ENCODE measurements at regions not wholly inside any gene's neighbourhood (a gene's known extent, or its start where the extent isn't known, plus 50 kb on each side); places are given as distances from the start of the nearest gene placed in this dataset.

- TF ChIP-seq REST (IDR thresholded peaks at IDR 0.05; ENCODE audit: insufficient read depth in 1 of 2, low read depth in 2 of 2, low read length in 1 of 2) (no peak), POLR2AphosphoS5 (IDR thresholded peaks at IDR 0.05; ENCODE audit: low read depth, low read length) (no peak)
Observed at GRCh38 chr6:122202576-122203137, 196.8 kb upstream of the HSF2 start.

Measured in Panc1 (cell line).